ENCODE measurements at regions not wholly inside any gene's neighbourhood (a gene's known extent, or its start where the extent isn't known, plus 50 kb on each side); places are given as distances from the start of the nearest gene placed in this dataset.

- Histone ChIP-seq H3K9me3 (ENCODE audit: control insufficient read depth, insufficient read depth, low read length) (peaks cover 3% of the 10 kb centered on the region; the same call in 1 of the 2 replicates), H3K23ac (ENCODE audit: low read depth, low read length) (no peak overlapping the region), H2BK20ac (ENCODE audit: low read depth, low read length) (no peak overlapping the region), H3K56ac (ENCODE audit: extremely low read depth, insufficient read depth, low read length) (no peak overlapping the region), H2AK9ac (replicated peaks; ENCODE audit: low read depth, low read length, poor library complexity) (no peak overlapping the region), H3K18ac (ENCODE audit: low read depth, low read length) (no peak overlapping the region), H4K8ac (ENCODE audit: low read depth in 2 of 2, low read length in 2 of 2) (no peak overlapping the region), H2BK5ac (ENCODE audit: low read depth, low read length, poor library complexity, severe bottlenecking) (no peak overlapping the region), H3K27me3 (ENCODE audit: control insufficient read depth, insufficient read depth, low read length) (peaks cover 2% of the 10 kb centered on the region; the same call in 1 of the 2 replicates), H3K79me1 (ENCODE audit: low read depth in 1 of 2, low read length in 2 of 2) (no peaks in the 10 kb centered on the region), H4K5ac (ENCODE audit: low read depth, low read length) (no peak overlapping the region; the same call in 1 of the 2 replicates), H3K4ac (ENCODE audit: low read depth, low read length) (no peak overlapping the region), H2BK120ac (ENCODE audit: low read depth, low read length) (no peak overlapping the region), H4K20me1 (ENCODE audit: insufficient read depth, low read length) (no peaks in the 10 kb centered on the region), H2BK15ac (ENCODE audit: low read depth, low read length) (no peak overlapping the region), H3K14ac (replicated peaks; ENCODE audit: low read depth, low read length) (no peak overlapping the region), H2AFZ (replicated peaks; ENCODE audit: low read length, poor library complexity) (no peak overlapping the region), H4K91ac (ENCODE audit: insufficient read depth, low read depth, low read length) (no peak overlapping the region), H3K9me1 (ENCODE audit: insufficient read depth, low read length) (no peaks in the 10 kb centered on the region), H3K4me1 (ENCODE audit: control insufficient read depth, insufficient read depth, low read length) (peaks cover 2% of the 10 kb centered on the region; the same call in 1 of the 2 replicates), H3K4me2 (ENCODE audit: low read depth, low read length) (no peak overlapping the region), H3K9ac (ENCODE audit: low read depth, low read length) (no peak overlapping the region), H3K27ac (ENCODE audit: insufficient read depth, low read length) (no peak overlapping the region), H3K4me3 (ENCODE audit: insufficient read depth, low read depth, low read length) (no peak overlapping the region), H2AK5ac (ENCODE audit: low read depth, low read length) (no peak overlapping the region), H3K36me3 (ENCODE audit: control insufficient read depth, insufficient read depth, low read length) (no peaks in the 10 kb centered on the region)
- in situ Hi-C loops (cut with MboI; ENCODE audit: low sequenced_read_pairs) (no loop called here), dilution Hi-C loops (cut with HindIII; ENCODE audit: low sequenced_read_pairs, unreplicated experiment) (no loop called here), intact Hi-C loops (cut with micrococcal nuclease) (no loop called here)
- CTCF ChIA-PET, result no interaction called here
- no peak for DNase-seq
- TF ChIP-seq, protein P1, sequence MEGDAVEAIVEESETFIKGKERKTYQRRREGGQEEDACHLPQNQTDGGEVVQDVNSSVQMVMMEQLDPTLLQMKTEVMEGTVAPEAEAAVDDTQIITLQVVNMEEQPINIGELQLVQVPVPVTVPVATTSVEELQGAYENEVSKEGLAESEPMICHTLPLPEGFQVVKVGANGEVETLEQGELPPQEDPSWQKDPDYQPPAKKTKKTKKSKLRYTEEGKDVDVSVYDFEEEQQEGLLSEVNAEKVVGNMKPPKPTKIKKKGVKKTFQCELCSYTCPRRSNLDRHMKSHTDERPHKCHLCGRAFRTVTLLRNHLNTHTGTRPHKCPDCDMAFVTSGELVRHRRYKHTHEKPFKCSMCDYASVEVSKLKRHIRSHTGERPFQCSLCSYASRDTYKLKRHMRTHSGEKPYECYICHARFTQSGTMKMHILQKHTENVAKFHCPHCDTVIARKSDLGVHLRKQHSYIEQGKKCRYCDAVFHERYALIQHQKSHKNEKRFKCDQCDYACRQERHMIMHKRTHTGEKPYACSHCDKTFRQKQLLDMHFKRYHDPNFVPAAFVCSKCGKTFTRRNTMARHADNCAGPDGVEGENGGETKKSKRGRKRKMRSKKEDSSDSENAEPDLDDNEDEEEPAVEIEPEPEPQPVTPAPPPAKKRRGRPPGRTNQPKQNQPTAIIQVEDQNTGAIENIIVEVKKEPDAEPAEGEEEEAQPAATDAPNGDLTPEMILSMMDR (conservative IDR thresholded peaks at IDR 0.05; ENCODE audit: low read depth, low read length), result no peak
- TF ChIP-seq RAD21 (IDR thresholded peaks at IDR 0.05; ENCODE audit: low read length) (no peak), SMC3 (IDR thresholded peaks at IDR 0.05; ENCODE audit: low read depth, low read length) (no peak)
- no peak for ATAC-seq (ENCODE audit: low read depth)
- no TSS peak for BruUV-seq (replicated peaks)
- 83% methylated on average over 7 of the region's 10 CpGs; no CpG with 5 or more reads in 1 of the 2 experiments for WGBS, 2 experiments (ENCODE audit: extremely low coverage in 2 of 2, insufficient read length in 1 of 2)
- POLR2A ChIA-PET (ENCODE audit: unreplicated experiment), result no interaction called here
Observed at GRCh38 chr6:168935628-168936010, 318.0 kb downstream of the THBS2 start.
